HL-60 (cell line): ENCODE measurements at regions not wholly inside any gene's neighbourhood (a gene's known extent, or its start where the extent isn't known, plus 50 kb on each side); places are given as distances from the start of the nearest gene placed in this dataset.

Experiments used
- DNase-seq, 2 experiments: peaks; one replicate each; pipeline ENCODE4 v3.0.0-alpha.2; 2010 to 2020; ENCODE audit warnings: low read depth in 1 of 2, low spot score in 1 of 2
- H3K27ac ChIP-seq: fragments of 250-450 bp; sonication (Bioruptor Pico); replicated peaks from 2 replicates; pipeline ENCODE4 v1.5.1; 2020; ENCODE audit warnings: mild to moderate bottlenecking, moderate library complexity
- H3K27me3 ChIP-seq: fragments of 250-450 bp; sonication (Bioruptor Pico); 2 replicates; pipeline ENCODE4 v1.5.1; 2021; ENCODE audit warnings: mild to moderate bottlenecking, moderate library complexity; ENCODE audit not compliant: insufficient read depth, poor library complexity, severe bottlenecking
- H3K4me3 ChIP-seq: replicated peaks from 2 replicates; pipeline ENCODE4 v1.5.1; 2011; ENCODE audit warnings: mild to moderate bottlenecking, control low read depth, low read length; ENCODE audit not compliant: insufficient read depth
- CTCF ChIP-seq: IDR thresholded peaks from one replicate; pipeline ENCODE4 v1.5.1; 2011; ENCODE audit warnings: low read length, control low read depth, inconsistent platforms; ENCODE audit not compliant: insufficient read depth
- GABPA ChIP-seq: IDR thresholded peaks from 2 replicates; pipeline ENCODE4 v1.6.1; 2012; ENCODE audit warnings: low read depth
- POLR2AphosphoS5 ChIP-seq: IDR thresholded peaks from 2 replicates; pipeline ENCODE4 v1.6.1; 2012; ENCODE audit warnings: low read depth
- REST ChIP-seq: IDR thresholded peaks from 2 replicates; pipeline ENCODE4 v1.6.1; 2012; ENCODE audit warnings: low read depth; ENCODE audit not compliant: insufficient replicate concordance
- SPI1 ChIP-seq: IDR thresholded peaks from 2 replicates; pipeline ENCODE4 v1.6.1; 2012; ENCODE audit warnings: low read depth, mild to moderate bottlenecking, borderline replicate concordance

- DNase-seq = no peak
- TF ChIP-seq GABPA (no peak), POLR2AphosphoS5 (no peak), CTCF (no peak), REST (no peak), SPI1 (no peak)
These were observed 351.9 kb downstream of the DDX10 start for GRCh38 chr11:109016724-109017123.

GRCh38 chr11:109017489-109017888 is 352.6 kb downstream of the DDX10 start:
- Histone ChIP-seq H3K27ac (no peak overlapping the region), H3K4me3 (no peak overlapping the region), H3K27me3 (no peaks in the 10 kb centered on the region)
- no peak for TF ChIP-seq REST
- no peak for DNase-seq

More at GRCh38 chr11:109016724-109017123, 351.9 kb downstream of the DDX10 start:
- no peak overlapping the region for H3K4me3 ChIP-seq
- H3K27me3 ChIP-seq = no peaks in the 10 kb centered on the region
- no peak overlapping the region for H3K27ac ChIP-seq

- no peak for TF ChIP-seq REST
- TF ChIP-seq GABPA = no peak
- TF ChIP-seq CTCF = no peak
- TF ChIP-seq POLR2AphosphoS5 = no peak
- TF ChIP-seq SPI1 = no peak
- no peak overlapping the region for H3K4me3 ChIP-seq
- H3K27ac ChIP-seq = no peak overlapping the region
- DNase-seq = no peak
- H3K27me3 ChIP-seq = no peaks in the 10 kb centered on the region
These were observed 353.8 kb downstream of the DDX10 start for GRCh38 chr11:109018639-109019038.
